ENCODE measurements at regions not wholly inside any gene's neighbourhood (a gene's known extent, or its start where the extent isn't known, plus 50 kb on each side); places are given as distances from the start of the nearest gene placed in this dataset.
"Not testable (repeated sequence)": the region's sequence is repeated elsewhere in the genome, so short reads cannot be mapped to it uniquely, and the experiment has no call there.

DNA sequence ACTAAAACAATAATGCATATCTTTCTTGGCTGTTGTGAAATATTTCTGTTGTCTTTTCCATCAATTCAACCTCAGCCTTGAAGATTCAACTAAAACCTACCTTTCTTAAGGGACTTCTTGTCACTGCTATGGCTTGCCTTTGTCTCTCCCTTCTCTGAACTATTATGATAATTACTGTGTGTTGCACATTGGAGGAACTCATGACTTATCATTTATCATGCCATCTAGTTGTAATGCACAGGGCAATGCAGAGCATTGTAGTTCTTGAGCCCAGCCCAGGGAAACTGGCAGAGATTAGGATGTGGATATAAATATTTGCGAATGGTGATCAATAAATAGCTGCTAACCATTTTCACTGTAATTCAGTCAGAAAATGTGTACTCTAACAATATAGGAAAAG is 427.1 kb upstream of the FRG2C start:
- TF ChIP-seq POLR2AphosphoS5 (IDR thresholded peaks at IDR 0.05): no peak
- no peak for TF ChIP-seq EP300 (IDR thresholded peaks at IDR 0.05; ENCODE audit: low read depth)
- TF ChIP-seq, protein P1, sequence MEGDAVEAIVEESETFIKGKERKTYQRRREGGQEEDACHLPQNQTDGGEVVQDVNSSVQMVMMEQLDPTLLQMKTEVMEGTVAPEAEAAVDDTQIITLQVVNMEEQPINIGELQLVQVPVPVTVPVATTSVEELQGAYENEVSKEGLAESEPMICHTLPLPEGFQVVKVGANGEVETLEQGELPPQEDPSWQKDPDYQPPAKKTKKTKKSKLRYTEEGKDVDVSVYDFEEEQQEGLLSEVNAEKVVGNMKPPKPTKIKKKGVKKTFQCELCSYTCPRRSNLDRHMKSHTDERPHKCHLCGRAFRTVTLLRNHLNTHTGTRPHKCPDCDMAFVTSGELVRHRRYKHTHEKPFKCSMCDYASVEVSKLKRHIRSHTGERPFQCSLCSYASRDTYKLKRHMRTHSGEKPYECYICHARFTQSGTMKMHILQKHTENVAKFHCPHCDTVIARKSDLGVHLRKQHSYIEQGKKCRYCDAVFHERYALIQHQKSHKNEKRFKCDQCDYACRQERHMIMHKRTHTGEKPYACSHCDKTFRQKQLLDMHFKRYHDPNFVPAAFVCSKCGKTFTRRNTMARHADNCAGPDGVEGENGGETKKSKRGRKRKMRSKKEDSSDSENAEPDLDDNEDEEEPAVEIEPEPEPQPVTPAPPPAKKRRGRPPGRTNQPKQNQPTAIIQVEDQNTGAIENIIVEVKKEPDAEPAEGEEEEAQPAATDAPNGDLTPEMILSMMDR (IDR thresholded peaks at IDR 0.05): no peak
- TF ChIP-seq POLR2A (IDR thresholded peaks at IDR 0.05): no peak
- in situ Hi-C loops (cut with MboI; ENCODE audit: low pct_ligation_motif_present in 1 of 4, low pct_unique_long_range_greater_than_20kb in 1 of 4, low sequenced_read_pairs in 3 of 4): no loop called here
- DNase-seq: no peak
- Histone ChIP-seq H3K27me3 (no peaks in the 10 kb centered on the region), H3K9me3 (no peaks in the 10 kb centered on the region), H3K4me3 (no peak overlapping the region), H3K4me1 (no peaks in the 10 kb centered on the region), H3K27ac (no peak overlapping the region), H3K36me3 (no peaks in the 10 kb centered on the region)
- 86 to 89% methylated on average over 1 of the region's 1 CpG for WGBS, 2 donors (ENCODE audit: low coverage in 1 of 2)
- intact Hi-C loops (cut with DNase I; ENCODE audit: low total_unique reads): no loop called here

DNA sequence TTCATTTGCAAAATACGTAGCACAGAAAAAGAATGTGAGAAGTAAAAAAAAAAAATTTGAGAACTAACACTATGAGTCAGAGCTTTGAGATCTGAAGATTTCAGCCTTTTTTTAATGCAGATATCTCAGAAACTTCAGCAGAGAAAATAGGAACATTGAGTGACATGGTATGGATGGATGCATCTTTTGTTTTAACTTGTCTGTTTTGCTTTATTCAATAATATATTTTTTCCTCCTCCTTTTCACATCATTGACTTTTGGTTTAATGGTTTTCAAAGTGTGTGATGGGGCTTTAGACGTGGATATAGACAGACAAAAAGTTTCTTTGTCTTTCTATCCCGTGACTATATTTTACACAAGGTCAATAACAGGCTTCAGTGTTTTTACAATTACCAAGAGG is 426.7 kb upstream of the FRG2C start:
- intact Hi-C loops (cut with DNase I; ENCODE audit: low total_unique reads): no loop called here
- in situ Hi-C loops (cut with MboI; ENCODE audit: low pct_ligation_motif_present in 1 of 4, low pct_unique_long_range_greater_than_20kb in 1 of 4, low sequenced_read_pairs in 3 of 4): no loop called here
- Histone ChIP-seq H3K27ac (no peak overlapping the region), H3K4me3 (no peak overlapping the region), H3K9me3 (no peaks in the 10 kb centered on the region), H3K27me3 (no peaks in the 10 kb centered on the region), H3K4me1 (no peaks in the 10 kb centered on the region), H3K36me3 (no peaks in the 10 kb centered on the region)
- TF ChIP-seq POLR2A (IDR thresholded peaks at IDR 0.05): no peak
- no peak for DNase-seq
- 38 to 46% methylated on average over 3 of the region's 3 CpGs for WGBS, 2 donors (ENCODE audit: low coverage in 1 of 2)

DNA sequence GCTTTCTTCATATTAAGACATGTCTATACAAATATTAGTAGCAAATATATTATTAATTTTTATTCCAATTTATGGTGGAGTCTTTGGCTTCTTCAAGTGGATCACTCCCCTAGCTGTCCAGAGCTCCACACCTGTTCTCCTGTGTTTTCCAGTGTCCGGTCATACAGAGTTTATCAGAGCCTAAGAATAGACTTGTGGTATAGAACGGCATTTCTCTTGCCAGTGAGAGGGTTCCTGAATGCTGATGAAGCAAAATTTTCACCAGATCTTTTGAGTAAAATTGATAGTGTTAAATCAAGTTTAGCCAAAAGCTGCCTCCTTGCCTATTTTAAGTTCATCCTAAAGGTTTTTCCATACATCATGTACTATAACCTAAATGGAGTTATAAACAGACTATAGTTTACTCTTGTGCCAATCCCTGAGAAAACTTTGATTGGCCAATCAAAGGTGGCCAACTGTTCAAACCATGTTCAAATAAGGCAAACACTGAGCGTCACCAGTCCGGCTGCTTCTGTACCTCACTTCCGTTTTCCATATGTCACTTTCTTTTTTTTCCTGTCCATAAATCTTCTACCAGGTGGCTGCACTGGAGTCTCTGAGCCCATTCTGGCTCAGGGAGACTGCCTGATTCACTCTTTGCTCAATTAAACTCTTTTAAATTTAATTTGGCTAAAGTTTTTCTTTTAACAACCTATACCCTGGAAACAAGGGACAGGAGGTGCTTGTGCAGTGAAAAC is 422.7 kb upstream of the FRG2C start:
- H3K4me3 ChIP-seq; intact Hi-C loops (cut with DNase I; ENCODE audit: low total_unique reads); H3K36me3 ChIP-seq; DNase-seq; H3K9me3 ChIP-seq; in situ Hi-C loops (cut with MboI; ENCODE audit: low pct_ligation_motif_present in 1 of 4, low pct_unique_long_range_greater_than_20kb in 1 of 4, low sequenced_read_pairs in 3 of 4); H3K4me1 ChIP-seq; H3K27ac ChIP-seq; H3K27me3 ChIP-seq: not testable (repeated sequence)
- 31 to 38% methylated on average over 5 of the region's 5 CpGs for WGBS, 2 donors (ENCODE audit: low coverage in 1 of 2)

DNA sequence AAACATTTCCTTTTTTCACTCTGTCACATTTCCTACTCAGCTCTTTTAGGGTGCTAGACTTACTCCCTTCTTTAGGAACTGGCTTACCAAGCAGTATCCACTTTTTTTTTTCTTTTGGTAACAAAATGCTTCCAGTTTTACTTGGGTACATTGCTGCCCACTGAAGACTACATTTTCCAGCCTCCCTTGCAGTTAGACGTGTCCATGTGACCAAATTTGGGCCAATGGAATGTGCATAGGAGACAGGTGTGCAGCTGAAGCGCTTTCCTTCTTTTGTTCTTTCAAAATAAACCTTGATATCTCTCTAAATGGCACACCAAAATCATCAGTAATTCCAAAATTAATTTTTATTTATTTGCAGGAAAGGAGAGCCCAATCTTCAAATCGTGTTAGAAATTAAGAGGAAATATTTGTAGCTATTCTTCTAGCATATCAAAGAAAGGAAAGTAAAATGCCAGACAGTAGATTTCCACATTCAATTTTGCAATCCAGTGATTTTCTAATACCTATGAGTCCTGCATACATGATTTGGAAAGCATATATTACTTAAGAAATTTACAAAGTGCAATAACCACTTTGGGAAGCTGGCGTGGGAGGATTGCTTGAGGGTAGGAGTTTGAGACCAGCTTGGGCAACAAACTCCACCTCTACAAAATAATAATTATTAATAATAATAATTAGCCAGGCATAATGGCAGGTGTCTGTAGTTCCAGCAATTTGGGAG is 422.0 kb upstream of the FRG2C start:
- 56 to 70% methylated on average over 3 to 4 of the region's 4 CpGs for WGBS, 2 donors (ENCODE audit: low coverage in 1 of 2)
- no peaks in the 10 kb centered on the region for H3K27me3 ChIP-seq

DNA sequence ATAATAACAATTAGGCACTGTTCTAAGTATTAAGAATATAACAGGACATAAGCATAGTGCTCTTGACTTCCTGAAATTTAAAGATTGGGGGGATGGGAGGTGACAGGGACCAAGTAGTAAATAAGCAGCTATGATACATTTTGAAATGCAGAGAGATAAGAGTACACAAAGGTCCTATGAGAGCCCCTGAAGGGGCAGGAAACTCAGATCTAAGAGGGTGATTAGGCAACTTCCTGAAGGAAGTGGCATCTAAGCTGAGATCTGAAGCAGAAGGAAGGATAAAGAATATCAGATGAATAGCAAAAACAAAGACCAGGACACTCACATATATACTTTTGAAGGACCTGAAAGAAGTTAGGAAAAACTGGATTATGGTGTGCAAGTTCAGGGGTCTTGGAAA is 415.2 kb upstream of the FRG2C start:
- H3K36me3 ChIP-seq: no peaks in the 10 kb centered on the region
- no peak overlapping the region for H3K4me3 ChIP-seq
- no peaks in the 10 kb centered on the region for H3K27me3 ChIP-seq
- in situ Hi-C loops (cut with MboI; ENCODE audit: low pct_ligation_motif_present in 1 of 4, low pct_unique_long_range_greater_than_20kb in 1 of 4, low sequenced_read_pairs in 3 of 4) (no loop called here), intact Hi-C loops (cut with DNase I; ENCODE audit: low total_unique reads) (no loop called here)
- no peaks in the 10 kb centered on the region for H3K4me1 ChIP-seq
- no peak for TF ChIP-seq POLR2AphosphoS5 (IDR thresholded peaks at IDR 0.05)
- TF ChIP-seq POLR2A (IDR thresholded peaks at IDR 0.05): no peak
- TF ChIP-seq EP300 (IDR thresholded peaks at IDR 0.05; ENCODE audit: low read depth): no peak
- TF ChIP-seq, protein P1 (IDR thresholded peaks at IDR 0.05): no peak
- no peaks in the 10 kb centered on the region for H3K9me3 ChIP-seq
- no peak overlapping the region for H3K27ac ChIP-seq
- DNase-seq: no peak

More for the DNA sequence above, 422.0 kb upstream of the FRG2C start:
- Histone ChIP-seq H3K27ac (no peak overlapping the region), H3K9me3 (no peaks in the 10 kb centered on the region), H3K36me3 (no peaks in the 10 kb centered on the region), H3K4me3 (no peak overlapping the region), H3K4me1 (no peaks in the 10 kb centered on the region)
- DNase-seq: no peak
- in situ Hi-C loops (cut with MboI; ENCODE audit: low pct_ligation_motif_present in 1 of 4, low pct_unique_long_range_greater_than_20kb in 1 of 4, low sequenced_read_pairs in 3 of 4): no loop called here
- no peak for TF ChIP-seq EP300 (IDR thresholded peaks at IDR 0.05; ENCODE audit: low read depth)
- intact Hi-C loops (cut with DNase I; ENCODE audit: low total_unique reads): no loop called here
